DND-41 (cell line): ENCODE measurements at regions not wholly inside any gene's neighbourhood (a gene's known extent, or its start where the extent isn't known, plus 50 kb on each side); places are given as distances from the start of the nearest gene placed in this dataset.

Experiments used
- ATAC-seq: fragments of 200-7000 bp; cut with Tn5 transposase; 3 replicates; pipeline ENCODE4 v1.9.1; 2021; ENCODE audit warnings: low read depth; ENCODE audit not compliant: insufficient read depth
- DNase-seq: peaks from one replicate; pipeline ENCODE4 v3.0.0-alpha.2; 2020
- H2AFZ ChIP-seq: 2 replicates; pipeline ENCODE4 v1.6.0; 2012; ENCODE audit warnings: low read depth, low read length
- H3K27ac ChIP-seq: 2 replicates; pipeline ENCODE4 v1.5.1; 2012; ENCODE audit warnings: low read length, inconsistent platforms
- H3K27me3 ChIP-seq: fragments of 200-600 bp; sonication (generic); 2 replicates; pipeline ENCODE4 v1.6.0; 2012; ENCODE audit warnings: low read length, mild to moderate bottlenecking, inconsistent platforms; ENCODE audit not compliant: insufficient read depth, poor library complexity
- H3K36me3 ChIP-seq: 2 replicates; pipeline ENCODE4 v1.5.1; 2012; ENCODE audit warnings: low read length, inconsistent platforms; ENCODE audit not compliant: insufficient read depth
- H3K4me1 ChIP-seq: 2 replicates; pipeline ENCODE4 v1.5.1; 2012; ENCODE audit warnings: mild to moderate bottlenecking, low read length; ENCODE audit not compliant: insufficient read depth
- H3K4me2 ChIP-seq: 2 replicates; pipeline ENCODE4 v1.6.0; 2012; ENCODE audit warnings: mild to moderate bottlenecking, moderate library complexity, low read length, inconsistent platforms; ENCODE audit not compliant: insufficient read depth
- H3K4me3 ChIP-seq, 2 experiments: fragments of 200-600 bp in 1 of 2; shearing (Covaris generic) in 1 of 2; 2 replicates each; pipeline ENCODE4 v1.5.1; 2012 to 2016; ENCODE audit warnings: inconsistent platforms in 2 of 2, low read length in 2 of 2, mild to moderate bottlenecking in 2 of 2, low read depth in 1 of 2, moderate library complexity in 1 of 2
- H3K79me2 ChIP-seq: 2 replicates; pipeline ENCODE4 v1.6.0; 2012; ENCODE audit warnings: low read length, inconsistent platforms; ENCODE audit not compliant: insufficient read depth
- H3K9ac ChIP-seq: 2 replicates; pipeline ENCODE4 v1.6.0; 2012; ENCODE audit warnings: low read depth, mild to moderate bottlenecking, inconsistent platforms, low read length, moderate library complexity
- H3K9me3 ChIP-seq: 2 replicates; pipeline ENCODE4 v1.5.1; 2012; ENCODE audit warnings: low read length, moderate library complexity, mild to moderate bottlenecking, inconsistent platforms; ENCODE audit not compliant: insufficient read depth, severe bottlenecking
- H4K20me1 ChIP-seq: 2 replicates; pipeline ENCODE4 v1.6.0; 2012; ENCODE audit warnings: low read length; ENCODE audit not compliant: insufficient read depth
- EZH2 ChIP-seq: IDR thresholded peaks from 3 replicates; pipeline ENCODE4 v1.6.1; 2012; ENCODE audit warnings: borderline replicate concordance, low read depth, mild to moderate bottlenecking, moderate library complexity, low read length, inconsistent platforms; ENCODE audit not compliant: severe bottlenecking
- TF ChIP-seq, protein P1 (sequence below): IDR thresholded peaks from 2 replicates; pipeline ENCODE4 v1.5.1; 2012; ENCODE audit warnings: borderline replicate concordance, low read length, moderate library complexity, mild to moderate bottlenecking; ENCODE audit not compliant: poor library complexity, severe bottlenecking; ENCODE audit errors: extremely low read depth

DNA sequence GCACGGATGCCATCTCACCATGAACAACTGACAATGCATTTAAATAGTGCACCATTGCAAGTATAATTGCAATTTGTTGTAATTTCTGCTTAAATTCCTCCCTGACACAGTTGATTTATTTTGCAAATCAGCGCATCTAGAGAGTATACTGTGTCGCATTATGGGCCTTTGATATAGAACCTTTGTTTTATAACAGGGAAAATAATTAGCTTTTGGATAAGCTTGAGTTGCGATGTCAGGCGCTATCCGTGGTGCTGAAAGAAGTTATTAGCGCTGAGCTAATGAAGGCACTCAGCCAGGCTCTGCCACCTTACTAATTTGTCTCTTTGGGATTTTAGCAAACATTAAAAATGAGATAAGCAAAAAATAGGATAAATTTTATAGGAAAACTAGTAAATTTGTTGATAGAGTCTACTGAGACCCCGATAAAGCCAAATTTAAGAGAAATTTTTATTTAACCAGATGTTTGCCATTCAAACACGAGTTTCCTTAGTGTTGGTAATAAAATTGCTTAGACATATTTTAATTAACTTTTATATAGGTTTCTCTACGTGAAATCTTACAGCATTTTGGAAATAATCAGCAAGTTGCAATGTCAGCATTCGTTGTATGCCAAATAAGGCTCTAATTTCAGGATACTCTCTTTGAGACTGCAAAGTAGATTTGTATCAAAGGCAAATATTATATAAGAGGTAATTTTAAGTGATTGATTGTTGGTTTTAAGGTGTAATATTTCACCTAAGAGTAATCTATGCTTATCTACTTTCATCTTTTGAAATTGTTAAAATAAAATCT, 355.5 kb downstream of the TLR4 start:
- Histone ChIP-seq H3K4me2 (no peak overlapping the region), H3K27me3 (no peaks in the 10 kb centered on the region), H3K9ac (no peak overlapping the region), H3K9me3 (no peaks in the 10 kb centered on the region), H2AFZ (no peak overlapping the region), H3K4me3 (no peak overlapping the region), H3K79me2 (no peaks in the 10 kb centered on the region), H3K4me1 (no peaks in the 10 kb centered on the region), H3K27ac (no peak overlapping the region), H4K20me1 (no peaks in the 10 kb centered on the region), H3K36me3 (no peaks in the 10 kb centered on the region)
- TF ChIP-seq EZH2, result no peak
- TF ChIP-seq, protein P1, sequence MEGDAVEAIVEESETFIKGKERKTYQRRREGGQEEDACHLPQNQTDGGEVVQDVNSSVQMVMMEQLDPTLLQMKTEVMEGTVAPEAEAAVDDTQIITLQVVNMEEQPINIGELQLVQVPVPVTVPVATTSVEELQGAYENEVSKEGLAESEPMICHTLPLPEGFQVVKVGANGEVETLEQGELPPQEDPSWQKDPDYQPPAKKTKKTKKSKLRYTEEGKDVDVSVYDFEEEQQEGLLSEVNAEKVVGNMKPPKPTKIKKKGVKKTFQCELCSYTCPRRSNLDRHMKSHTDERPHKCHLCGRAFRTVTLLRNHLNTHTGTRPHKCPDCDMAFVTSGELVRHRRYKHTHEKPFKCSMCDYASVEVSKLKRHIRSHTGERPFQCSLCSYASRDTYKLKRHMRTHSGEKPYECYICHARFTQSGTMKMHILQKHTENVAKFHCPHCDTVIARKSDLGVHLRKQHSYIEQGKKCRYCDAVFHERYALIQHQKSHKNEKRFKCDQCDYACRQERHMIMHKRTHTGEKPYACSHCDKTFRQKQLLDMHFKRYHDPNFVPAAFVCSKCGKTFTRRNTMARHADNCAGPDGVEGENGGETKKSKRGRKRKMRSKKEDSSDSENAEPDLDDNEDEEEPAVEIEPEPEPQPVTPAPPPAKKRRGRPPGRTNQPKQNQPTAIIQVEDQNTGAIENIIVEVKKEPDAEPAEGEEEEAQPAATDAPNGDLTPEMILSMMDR, result no peak
- peak; percentile 48 for DNase-seq
- no peak for ATAC-seq

DNA sequence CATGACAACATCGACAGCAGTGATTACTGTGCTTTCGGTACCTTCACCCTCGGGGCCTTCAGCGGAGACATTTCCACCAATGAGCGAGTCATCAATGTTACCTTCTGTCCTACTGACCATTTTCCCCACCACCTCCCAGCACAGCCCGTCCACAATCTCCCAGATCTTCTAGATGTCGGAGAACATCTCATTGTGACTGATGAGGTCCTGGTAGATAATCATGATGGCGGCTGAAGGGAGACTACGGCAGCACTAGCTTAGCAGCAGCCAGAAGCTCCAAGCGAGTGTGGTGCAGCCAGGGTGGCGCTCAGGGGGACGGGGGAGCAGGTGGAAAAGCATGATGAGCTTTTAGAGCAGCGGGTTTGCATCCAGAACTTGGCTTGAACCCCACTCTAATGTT, 379.0 kb downstream of the TLR4 start:
- Histone ChIP-seq H3K27ac (no peak overlapping the region), H3K9me3 (no peaks in the 10 kb centered on the region), H3K36me3 (no peaks in the 10 kb centered on the region), H3K27me3 (no peaks in the 10 kb centered on the region), H3K4me2 (no peak overlapping the region), H4K20me1 (no peaks in the 10 kb centered on the region), H3K4me3 (no peak overlapping the region), H2AFZ (no peak overlapping the region), H3K4me1 (no peaks in the 10 kb centered on the region), H3K9ac (no peak overlapping the region), H3K79me2 (no peaks in the 10 kb centered on the region)
- DNase-seq (no peak), ATAC-seq (no peak)
- TF ChIP-seq, protein P1, result no peak
- no peak for TF ChIP-seq EZH2

DNA sequence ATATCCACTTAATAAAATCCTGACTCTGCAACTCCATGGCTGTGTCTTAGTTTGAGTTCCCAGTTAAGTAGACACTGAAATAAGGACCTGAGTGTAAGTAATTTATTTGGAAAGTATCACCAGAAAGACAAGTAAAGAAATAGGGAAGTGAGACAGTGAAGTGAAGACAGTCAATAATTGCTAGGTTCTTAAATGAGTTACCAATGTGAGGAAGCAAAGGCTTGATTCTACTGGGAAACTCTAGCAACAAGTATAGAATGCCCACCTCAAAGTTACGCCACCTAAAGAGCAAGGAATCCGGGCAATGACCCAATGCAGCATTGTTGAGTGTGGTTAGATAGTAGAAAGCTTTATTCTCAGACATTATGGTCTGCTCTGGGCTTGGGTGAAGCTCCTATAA, 383.9 kb downstream of the TLR4 start:
- no peaks in the 10 kb centered on the region for H4K20me1 ChIP-seq
- no peaks in the 10 kb centered on the region for H3K36me3 ChIP-seq
- H2AFZ ChIP-seq, result no peak overlapping the region
- DNase-seq (no peak), ATAC-seq (no peak)
- H3K27ac ChIP-seq, result no peak overlapping the region
- no peaks in the 10 kb centered on the region for H3K4me1 ChIP-seq
- no peak overlapping the region for H3K4me3 ChIP-seq
- H3K9ac ChIP-seq, result no peak overlapping the region
- no peak overlapping the region for H3K4me2 ChIP-seq
- H3K9me3 ChIP-seq, result no peaks in the 10 kb centered on the region
- no peaks in the 10 kb centered on the region for H3K79me2 ChIP-seq
- TF ChIP-seq EZH2, result no peak
- TF ChIP-seq, protein P1, result no peak
- H3K27me3 ChIP-seq, result no peaks in the 10 kb centered on the region

DNA sequence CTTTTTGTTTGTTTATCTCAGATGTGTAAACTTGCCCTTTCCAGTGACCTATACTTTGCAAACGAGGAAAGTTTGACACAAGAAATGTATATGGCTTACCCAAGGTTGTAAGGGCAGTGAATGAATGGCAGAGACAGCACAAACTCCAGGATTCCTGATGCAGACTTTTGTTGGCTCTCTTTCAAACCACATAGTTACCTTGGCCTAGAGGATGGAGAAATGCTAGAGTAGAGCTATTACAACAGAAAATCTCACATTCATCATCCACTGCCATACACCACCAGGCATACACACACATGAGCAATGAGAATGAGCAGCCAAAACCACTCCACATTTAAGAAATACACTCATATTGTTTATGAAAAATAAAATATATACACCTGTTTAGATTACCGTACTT, 387.0 kb downstream of the TLR4 start:
- no peaks in the 10 kb centered on the region for H3K9me3 ChIP-seq
- H3K27me3 ChIP-seq, result no peaks in the 10 kb centered on the region
- no peaks in the 10 kb centered on the region for H3K36me3 ChIP-seq
- no peaks in the 10 kb centered on the region for H4K20me1 ChIP-seq
- no peak overlapping the region for H2AFZ ChIP-seq
- no peak overlapping the region for H3K4me2 ChIP-seq
- H3K9ac ChIP-seq, result no peak overlapping the region
- ATAC-seq, result no peak
- H3K4me3 ChIP-seq, result no peak overlapping the region
- H3K79me2 ChIP-seq, result no peaks in the 10 kb centered on the region
- no peak overlapping the region for H3K27ac ChIP-seq
- TF ChIP-seq, protein P1, result no peak
- TF ChIP-seq EZH2, result no peak
- no peak for DNase-seq
- H3K4me1 ChIP-seq, result no peaks in the 10 kb centered on the region
